ENCODE measurements at regions not wholly inside any gene's neighbourhood (a gene's known extent, or its start where the extent isn't known, plus 50 kb on each side); places are given as distances from the start of the nearest gene placed in this dataset.

DNA sequence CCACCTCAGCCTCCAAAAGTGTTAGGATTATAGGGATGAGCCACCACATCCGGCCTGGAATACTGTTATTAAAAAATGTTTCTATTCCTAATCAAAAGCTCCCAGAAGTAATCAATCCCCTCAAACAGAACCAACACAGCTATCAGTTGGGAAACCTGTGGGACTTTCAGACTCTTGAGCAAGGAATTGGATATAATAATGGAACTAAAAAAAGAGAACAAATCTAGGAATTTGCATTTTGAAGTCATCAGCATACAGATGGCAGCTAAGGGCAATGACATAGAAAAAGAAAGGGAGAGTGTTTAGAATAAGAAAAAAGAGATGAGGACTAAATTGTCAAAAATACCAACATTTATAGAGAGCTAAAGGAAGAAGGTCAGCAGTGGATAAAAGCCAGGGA, 54.7 kb upstream of the AMN1 start:
- no peaks in the 10 kb centered on the region for H3K36me3 ChIP-seq (replicated peaks; ENCODE audit: insufficient read depth, low read length)
- H2AFZ ChIP-seq (ENCODE audit: low read length) = no peak overlapping the region
- H3K27me3 ChIP-seq (replicated peaks; ENCODE audit: insufficient read depth, low read length) = no peaks in the 10 kb centered on the region
- TF ChIP-seq EZH2 (optimal IDR thresholded peaks at IDR 0.05; ENCODE audit: low read depth, low read length) (no peak), EZH2phosphoT487 (IDR thresholded peaks at IDR 0.05; ENCODE audit: low read length) (no peak)
- TF ChIP-seq, protein P1, sequence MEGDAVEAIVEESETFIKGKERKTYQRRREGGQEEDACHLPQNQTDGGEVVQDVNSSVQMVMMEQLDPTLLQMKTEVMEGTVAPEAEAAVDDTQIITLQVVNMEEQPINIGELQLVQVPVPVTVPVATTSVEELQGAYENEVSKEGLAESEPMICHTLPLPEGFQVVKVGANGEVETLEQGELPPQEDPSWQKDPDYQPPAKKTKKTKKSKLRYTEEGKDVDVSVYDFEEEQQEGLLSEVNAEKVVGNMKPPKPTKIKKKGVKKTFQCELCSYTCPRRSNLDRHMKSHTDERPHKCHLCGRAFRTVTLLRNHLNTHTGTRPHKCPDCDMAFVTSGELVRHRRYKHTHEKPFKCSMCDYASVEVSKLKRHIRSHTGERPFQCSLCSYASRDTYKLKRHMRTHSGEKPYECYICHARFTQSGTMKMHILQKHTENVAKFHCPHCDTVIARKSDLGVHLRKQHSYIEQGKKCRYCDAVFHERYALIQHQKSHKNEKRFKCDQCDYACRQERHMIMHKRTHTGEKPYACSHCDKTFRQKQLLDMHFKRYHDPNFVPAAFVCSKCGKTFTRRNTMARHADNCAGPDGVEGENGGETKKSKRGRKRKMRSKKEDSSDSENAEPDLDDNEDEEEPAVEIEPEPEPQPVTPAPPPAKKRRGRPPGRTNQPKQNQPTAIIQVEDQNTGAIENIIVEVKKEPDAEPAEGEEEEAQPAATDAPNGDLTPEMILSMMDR (IDR thresholded peaks at IDR 0.05; ENCODE audit: low read length) = no peak
- H3K27ac ChIP-seq (ENCODE audit: low read length) = no peak overlapping the region
- DNase-seq = no peak
- no peaks in the 10 kb centered on the region for H3K9me2 ChIP-seq (replicated peaks; ENCODE audit: insufficient read depth, low read length)
- H3K4me1 ChIP-seq (ENCODE audit: low read length) = no peaks in the 10 kb centered on the region
- H3K79me2 ChIP-seq (ENCODE audit: low read length) = no peaks in the 10 kb centered on the region
- H3K9me3 ChIP-seq (replicated peaks; ENCODE audit: insufficient read depth, low read length) = no peaks in the 10 kb centered on the region
- H3K9ac ChIP-seq (ENCODE audit: low read length) = no peak overlapping the region
- H3K4me2 ChIP-seq (ENCODE audit: low read depth, low read length) = no peak overlapping the region
- no peak overlapping the region for H3K4me3 ChIP-seq (ENCODE audit: low read length)
- no peaks in the 10 kb centered on the region for H3F3A ChIP-seq (ENCODE audit: insufficient read depth, low read length)
- H4K20me1 ChIP-seq (ENCODE audit: insufficient read depth, low read length) = no peaks in the 10 kb centered on the region

DNA sequence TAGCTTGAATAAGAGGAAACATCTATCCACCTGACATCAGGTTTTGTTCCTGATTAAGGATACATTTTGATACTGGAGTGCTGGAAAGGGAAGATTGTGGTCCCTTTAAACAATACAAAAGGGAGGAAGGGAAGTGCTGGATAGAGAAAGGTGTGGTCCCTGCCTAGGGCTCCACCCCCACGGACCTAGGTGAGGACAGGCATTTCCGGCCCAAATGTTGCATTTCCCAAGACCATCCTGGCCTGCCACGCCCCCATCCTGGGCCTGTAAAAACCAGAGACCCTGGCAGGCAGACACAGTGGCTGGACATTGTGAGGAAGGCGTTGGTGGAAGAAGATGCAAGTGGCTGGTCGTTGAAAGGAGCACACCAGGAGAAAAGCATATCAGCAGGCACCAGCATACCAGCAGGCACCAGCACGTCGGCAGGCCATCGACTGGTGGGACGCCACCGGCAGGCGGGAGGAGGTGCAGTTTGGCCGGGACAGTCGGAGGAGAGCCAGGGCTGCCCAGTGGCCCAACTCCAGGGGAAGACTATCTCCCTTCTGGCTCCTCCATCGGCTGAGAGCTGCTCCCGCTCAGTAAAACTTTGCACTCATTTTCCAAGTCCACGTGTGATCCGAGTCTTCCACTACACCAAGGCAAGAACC, 53.2 kb upstream of the AMN1 start:
- Histone ChIP-seq H3F3A (ENCODE audit: insufficient read depth, low read length) (no peaks in the 10 kb centered on the region), H3K4me2 (ENCODE audit: low read depth, low read length) (no peak overlapping the region), H3K4me3 (ENCODE audit: low read length) (no peak overlapping the region), H3K36me3 (replicated peaks; ENCODE audit: insufficient read depth, low read length) (no peaks in the 10 kb centered on the region), H3K9me2 (replicated peaks; ENCODE audit: insufficient read depth, low read length) (no peaks in the 10 kb centered on the region), H3K9ac (ENCODE audit: low read length) (no peak overlapping the region), H3K27me3 (replicated peaks; ENCODE audit: insufficient read depth, low read length) (no peaks in the 10 kb centered on the region), H3K9me3 (replicated peaks; ENCODE audit: insufficient read depth, low read length) (no peaks in the 10 kb centered on the region), H4K20me1 (ENCODE audit: insufficient read depth, low read length) (no peaks in the 10 kb centered on the region), H3K79me2 (ENCODE audit: low read length) (no peaks in the 10 kb centered on the region), H3K27ac (ENCODE audit: low read length) (no peak overlapping the region), H2AFZ (ENCODE audit: low read length) (no peak overlapping the region), H3K4me1 (ENCODE audit: low read length) (no peaks in the 10 kb centered on the region)
- no peak for TF ChIP-seq EZH2 (optimal IDR thresholded peaks at IDR 0.05; ENCODE audit: low read depth, low read length)
- TF ChIP-seq EZH2phosphoT487 (IDR thresholded peaks at IDR 0.05; ENCODE audit: low read length) = no peak
- TF ChIP-seq, protein P1 (IDR thresholded peaks at IDR 0.05; ENCODE audit: low read length) = no peak
- no peak for DNase-seq

DNA sequence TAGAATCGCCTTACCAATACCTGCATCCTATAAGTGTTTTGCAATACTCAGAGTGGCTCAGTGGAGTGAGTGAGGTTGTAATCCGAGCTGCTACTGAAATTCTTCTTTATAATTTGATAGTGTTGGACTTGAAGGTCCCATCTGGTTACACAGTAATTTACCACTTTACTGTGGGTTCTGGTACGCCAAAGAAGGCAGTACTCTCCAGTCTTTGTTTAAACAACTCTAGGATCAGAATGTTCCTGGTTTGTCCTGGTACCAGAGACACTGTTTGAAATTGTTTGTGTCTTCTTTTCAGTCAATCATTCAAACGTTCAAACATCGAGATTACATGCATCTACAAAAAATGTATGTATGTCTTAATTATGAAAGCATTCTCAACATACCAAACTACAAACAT, 51.3 kb upstream of the AMN1 start:
- Histone ChIP-seq H2AFZ (ENCODE audit: low read length) (no peak overlapping the region), H3K36me3 (replicated peaks; ENCODE audit: insufficient read depth, low read length) (no peaks in the 10 kb centered on the region), H3F3A (ENCODE audit: insufficient read depth, low read length) (no peaks in the 10 kb centered on the region), H3K27ac (ENCODE audit: low read length) (no peak overlapping the region), H3K27me3 (replicated peaks; ENCODE audit: insufficient read depth, low read length) (no peaks in the 10 kb centered on the region), H3K9me3 (replicated peaks; ENCODE audit: insufficient read depth, low read length) (no peaks in the 10 kb centered on the region), H3K79me2 (ENCODE audit: low read length) (no peaks in the 10 kb centered on the region), H3K9me2 (replicated peaks; ENCODE audit: insufficient read depth, low read length) (no peaks in the 10 kb centered on the region), H3K4me1 (ENCODE audit: low read length) (no peaks in the 10 kb centered on the region), H3K9ac (ENCODE audit: low read length) (no peak overlapping the region), H3K4me3 (ENCODE audit: low read length) (no peak overlapping the region), H3K4me2 (ENCODE audit: low read depth, low read length) (no peak overlapping the region), H4K20me1 (ENCODE audit: insufficient read depth, low read length) (no peaks in the 10 kb centered on the region)
- DNase-seq = no peak
- TF ChIP-seq EZH2 (optimal IDR thresholded peaks at IDR 0.05; ENCODE audit: low read depth, low read length) (no peak), EZH2phosphoT487 (IDR thresholded peaks at IDR 0.05; ENCODE audit: low read length) (no peak)
- TF ChIP-seq, protein P1 (IDR thresholded peaks at IDR 0.05; ENCODE audit: low read length) = no peak

Measured in MM.1S (cell line).